ENCODE measurements at regions not wholly inside any gene's neighbourhood (a gene's known extent, or its start where the extent isn't known, plus 50 kb on each side); places are given as distances from the start of the nearest gene placed in this dataset.
A peak's percentile ranks its signal among the peaks of the same experiment; 100 is the strongest.

- H3K4me2 ChIP-seq (ENCODE audit: insufficient read depth, low read length) = no peak overlapping the region
- H3K9me3 ChIP-seq (ENCODE audit: low read depth, low read length) = no peaks in the 10 kb centered on the region
- H3K36me3 ChIP-seq (ENCODE audit: insufficient read depth, low read length) = no peaks in the 10 kb centered on the region
- H3K4me3 ChIP-seq (ENCODE audit: insufficient read depth, low read length) = no peak overlapping the region
- no peaks in the 10 kb centered on the region for H4K20me1 ChIP-seq (ENCODE audit: insufficient read depth, low read length)
- peaks cover 19% of the 10 kb centered on the region for H3K4me1 ChIP-seq (ENCODE audit: insufficient read depth, low read length)
- no peaks in the 10 kb centered on the region for H3K79me2 ChIP-seq (ENCODE audit: insufficient read depth, low read length)
- no peaks in the 10 kb centered on the region for H3K27me3 ChIP-seq (ENCODE audit: insufficient read depth, low read length)
- no peak for TF ChIP-seq CTCF (IDR thresholded peaks at IDR 0.05; ENCODE audit: extremely low read depth, low read depth, low read length)
- DNase-seq (ENCODE audit: insufficient read length, low spot score, missing footprints) = no peak
- no peak overlapping the region for H3K27ac ChIP-seq (ENCODE audit: low read depth, low read length)
- no peak overlapping the region for H2AFZ ChIP-seq (ENCODE audit: low read length)
Observed at GRCh38 chr12:107458163-107458562, 227.4 kb upstream of the PWP1 start.

GRCh38 chr12:107458990-107459389, 226.6 kb upstream of the PWP1 start:
- Histone ChIP-seq H2AFZ (ENCODE audit: low read length) (no peak overlapping the region), H3K4me3 (ENCODE audit: insufficient read depth, low read length) (no peak overlapping the region), H3K79me2 (ENCODE audit: insufficient read depth, low read length) (no peaks in the 10 kb centered on the region), H3K9me3 (ENCODE audit: low read depth, low read length) (no peaks in the 10 kb centered on the region), H3K27me3 (ENCODE audit: insufficient read depth, low read length) (no peaks in the 10 kb centered on the region), H3K27ac (ENCODE audit: low read depth, low read length) (no peak overlapping the region), H3K36me3 (ENCODE audit: insufficient read depth, low read length) (no peaks in the 10 kb centered on the region), H3K4me1 (ENCODE audit: insufficient read depth, low read length) (peaks cover 19% of the 10 kb centered on the region), H3K4me2 (ENCODE audit: insufficient read depth, low read length) (no peak overlapping the region), H4K20me1 (ENCODE audit: insufficient read depth, low read length) (no peaks in the 10 kb centered on the region)
- no peak for TF ChIP-seq CTCF (IDR thresholded peaks at IDR 0.05; ENCODE audit: extremely low read depth, low read depth, low read length)
- DNase-seq (ENCODE audit: insufficient read length, low spot score, missing footprints) = no peak

GRCh38 chr12:107459641-107460040, 226.0 kb upstream of the PWP1 start:
- no peak for DNase-seq (ENCODE audit: insufficient read length, low spot score, missing footprints)
- no peak for TF ChIP-seq CTCF (IDR thresholded peaks at IDR 0.05; ENCODE audit: extremely low read depth, low read depth, low read length)
- H2AFZ ChIP-seq (ENCODE audit: low read length) = no peak overlapping the region

GRCh38 chr12:107461222-107461975, 224.2 kb upstream of the PWP1 start:
- no peaks in the 10 kb centered on the region for H3K36me3 ChIP-seq (ENCODE audit: insufficient read depth, low read length)
- no peak for DNase-seq (ENCODE audit: insufficient read length, low spot score, missing footprints)
- peak overlapping the region; percentile 38 for H3K4me3 ChIP-seq (ENCODE audit: insufficient read depth, low read length)
- H3K4me2 ChIP-seq (ENCODE audit: insufficient read depth, low read length) = peak overlapping the region; percentile 80
- H3K9me3 ChIP-seq (ENCODE audit: low read depth, low read length) = no peaks in the 10 kb centered on the region
- H3K79me2 ChIP-seq (ENCODE audit: insufficient read depth, low read length) = no peaks in the 10 kb centered on the region
- no peak for TF ChIP-seq CTCF (IDR thresholded peaks at IDR 0.05; ENCODE audit: extremely low read depth, low read depth, low read length)
- H2AFZ ChIP-seq (ENCODE audit: low read length) = peak overlapping the region; percentile 87
- H3K27me3 ChIP-seq (ENCODE audit: insufficient read depth, low read length) = no peaks in the 10 kb centered on the region
- peaks cover 19% of the 10 kb centered on the region for H3K4me1 ChIP-seq (ENCODE audit: insufficient read depth, low read length)
- peak overlapping the region; percentile 84 for H3K27ac ChIP-seq (ENCODE audit: low read depth, low read length)
- no peaks in the 10 kb centered on the region for H4K20me1 ChIP-seq (ENCODE audit: insufficient read depth, low read length)

More at GRCh38 chr12:107459641-107460040, 226.0 kb upstream of the PWP1 start:
- Histone ChIP-seq H3K27me3 (ENCODE audit: insufficient read depth, low read length) (no peaks in the 10 kb centered on the region), H3K36me3 (ENCODE audit: insufficient read depth, low read length) (no peaks in the 10 kb centered on the region), H3K9me3 (ENCODE audit: low read depth, low read length) (no peaks in the 10 kb centered on the region), H3K27ac (ENCODE audit: low read depth, low read length) (no peak overlapping the region), H3K79me2 (ENCODE audit: insufficient read depth, low read length) (no peaks in the 10 kb centered on the region), H3K4me2 (ENCODE audit: insufficient read depth, low read length) (no peak overlapping the region), H3K4me1 (ENCODE audit: insufficient read depth, low read length) (peaks cover 19% of the 10 kb centered on the region), H3K4me3 (ENCODE audit: insufficient read depth, low read length) (no peak overlapping the region), H4K20me1 (ENCODE audit: insufficient read depth, low read length) (no peaks in the 10 kb centered on the region)
